H1 (cell line): ENCODE measurements at regions not wholly inside any gene's neighbourhood (a gene's known extent, or its start where the extent isn't known, plus 50 kb on each side); places are given as distances from the start of the nearest gene placed in this dataset.

Experiments used
- CTCF ChIA-PET: fragments of 300-600 bp; sonication (Branson Sonifier 250); formaldehyde crosslinking; loops from one replicate; lab custom pipeline; 2021; ENCODE audit not compliant: partially characterized antibody; lab: Charles Lee
- POLR2A ChIA-PET: fragments of 300-600 bp; sonication (Branson Sonifier 250); formaldehyde crosslinking; loops from one replicate; lab custom pipeline; 2021; ENCODE audit warnings: inconsistent platforms; ENCODE audit not compliant: partially characterized antibody; lab: Charles Lee
- DNase-seq, 2 experiments: peaks; one replicate each; pipeline versions ENCODE4 v3.0.0 to v3.0.0-alpha.2; 2010 to 2022; ENCODE audit warnings: low spot score in 2 of 2, low read depth in 1 of 2, mixed read lengths in 1 of 2
- FAIRE-seq: peaks from 2 replicates; lab custom pipeline; 2011; peaks lifted over from hg19 to GRCh38; lab: Jason Lieb, UNC
- H2AFZ ChIP-seq: 2 replicates; pipeline ENCODE4 v1.8.1; 2012; ENCODE audit warnings: low read length, inconsistent platforms
- H2AK5ac ChIP-seq: 2 replicates; pipeline ENCODE4 v1.6.1; 2013; ENCODE audit warnings: low read depth, low read length
- H2BK120ac ChIP-seq: replicated peaks from 2 replicates; pipeline ENCODE3; 2013; ENCODE audit warnings: low read depth, low read length, inconsistent platforms
- H2BK12ac ChIP-seq: 2 replicates; pipeline ENCODE4 v1.6.1; 2013; ENCODE audit warnings: low read depth, low read length
- H2BK15ac ChIP-seq: 2 replicates; pipeline ENCODE4 v1.6.1; 2013; ENCODE audit warnings: low read length
- H2BK20ac ChIP-seq: 2 replicates; pipeline ENCODE4 v1.6.1; 2013; ENCODE audit warnings: low read length
- H2BK5ac ChIP-seq: 2 replicates; pipeline ENCODE4 v1.6.1; 2013; ENCODE audit warnings: low read depth, low read length
- H3K14ac ChIP-seq: 2 replicates; pipeline ENCODE4 v1.6.1; 2013; ENCODE audit warnings: inconsistent platforms; ENCODE audit not compliant: insufficient read length
- H3K18ac ChIP-seq: 2 replicates; pipeline ENCODE4 v1.6.1; 2013; ENCODE audit warnings: low read length; ENCODE audit errors: extremely low read depth
- H3K23ac ChIP-seq: 2 replicates; pipeline ENCODE4 v1.6.1; 2013; ENCODE audit warnings: inconsistent platforms; ENCODE audit not compliant: insufficient read length
- H3K23me2 ChIP-seq: 2 replicates; pipeline ENCODE4 v1.6.1; 2013; ENCODE audit warnings: low read depth, low read length
- H3K27ac ChIP-seq: 2 replicates; pipeline ENCODE4 v1.6.1; 2011; ENCODE audit warnings: low read depth, low read length, inconsistent platforms
- H3K27me3 ChIP-seq, 4 experiments: replicated peaks in 1 of 4; 1 replicate in 1 of 4; 2 replicates in 3 of 4; pipeline versions ENCODE4 v1.6.1 to v1.8.1; 2011 to 2013; ENCODE audit warnings: low read length in 3 of 4, mild to moderate bottlenecking in 3 of 4, inconsistent platforms in 2 of 4, mixed read lengths in 2 of 4, moderate library complexity in 1 of 4; ENCODE audit not compliant: control insufficient read depth in 3 of 4, insufficient read depth in 3 of 4; ENCODE audit errors: extremely low read depth in 1 of 4
- H3K36me3 ChIP-seq, 4 experiments: 2 replicates each; pipeline versions ENCODE4 v1.6.1 to v1.8.1; 2011 to 2013; ENCODE audit warnings: mild to moderate bottlenecking in 4 of 4, low read length in 3 of 4, moderate library complexity in 2 of 4, control low read depth in 1 of 4, inconsistent platforms in 1 of 4; ENCODE audit not compliant: insufficient read depth in 4 of 4, control insufficient read depth in 2 of 4
- H3K4ac ChIP-seq: replicated peaks from 2 replicates; pipeline ENCODE3; 2013; ENCODE audit warnings: low read length, low read depth, mixed read lengths, inconsistent platforms; ENCODE audit not compliant: insufficient read length
- H3K4me1 ChIP-seq, 4 experiments: replicated peaks in 1 of 4; 1 replicate in 1 of 4; 2 replicates in 3 of 4; pipeline versions ENCODE4 v1.6.1 to v1.8.1; 2011 to 2013; ENCODE audit warnings: low read length in 3 of 4, inconsistent platforms in 2 of 4, mixed read lengths in 1 of 4; ENCODE audit not compliant: insufficient read depth in 4 of 4, control insufficient read depth in 3 of 4
- H3K4me2 ChIP-seq, 2 experiments: 2 replicates each; pipeline versions ENCODE4 v1.6.1 to v1.8.1; 2011 to 2013; ENCODE audit warnings: low read depth in 2 of 2, low read length in 2 of 2, control low read depth in 1 of 2, inconsistent platforms in 1 of 2, mild to moderate bottlenecking in 1 of 2; ENCODE audit not compliant: insufficient read depth in 1 of 2
- H3K4me3 ChIP-seq, 4 experiments: fragments of 200-600, 300-600 bp in 1 of 4; sonication (generic), shearing (Covaris generic), sonication (Bioruptor Twin) in 1 of 4; 2 replicates each; pipeline versions ENCODE4 v1.5.1 to v1.8.1; 2011 to 2016; ENCODE audit warnings: low read length in 4 of 4, low read depth in 3 of 4, control low read depth in 2 of 4, inconsistent platforms in 2 of 4, mild to moderate bottlenecking in 2 of 4, mixed read lengths in 1 of 4, moderate library complexity in 1 of 4; ENCODE audit not compliant: insufficient read depth in 2 of 4; ENCODE audit errors: extremely low read depth in 1 of 4
- H3K56ac ChIP-seq: replicated peaks from 2 replicates; pipeline ENCODE3; 2013; ENCODE audit warnings: low read depth, mild to moderate bottlenecking, mixed read lengths, low read length, inconsistent platforms; ENCODE audit not compliant: insufficient read length
- H3K79me1 ChIP-seq: 2 replicates; pipeline ENCODE4 v1.6.1; 2013; ENCODE audit warnings: low read depth, low read length, control low read depth
- H3K79me2 ChIP-seq, 2 experiments: 2 replicates each; pipeline versions ENCODE4 v1.6.1 to v1.8.1; 2012 to 2013; ENCODE audit warnings: low read length in 2 of 2, mild to moderate bottlenecking in 2 of 2, inconsistent platforms in 1 of 2; ENCODE audit not compliant: insufficient read depth in 2 of 2, control insufficient read depth in 1 of 2
- H3K9ac ChIP-seq, 4 experiments: replicated peaks in 1 of 4; 1 replicate in 1 of 4; 2 replicates in 3 of 4; pipeline versions ENCODE4 v1.6.1 to v1.8.1; 2011 to 2013; ENCODE audit warnings: low read depth in 3 of 4, low read length in 3 of 4, control low read depth in 2 of 4, mild to moderate bottlenecking in 2 of 4, moderate library complexity in 2 of 4, inconsistent platforms in 1 of 4; ENCODE audit errors: extremely low read depth in 1 of 4
- H3K9me3 ChIP-seq, 2 experiments: 2 replicates each; pipeline versions ENCODE4 v1.6.1 to v1.8.1; 2012 to 2013; ENCODE audit warnings: mild to moderate bottlenecking in 2 of 2, moderate library complexity in 2 of 2, control low read depth in 1 of 2, inconsistent platforms in 1 of 2, low read depth in 1 of 2, low read length in 1 of 2, mixed read lengths in 1 of 2; ENCODE audit not compliant: insufficient read depth in 2 of 2
- H4K20me1 ChIP-seq, 2 experiments: replicated peaks in 1 of 2; 2 replicates each; pipeline versions ENCODE3 to v1.8.1; 2011 to 2013; ENCODE audit warnings: inconsistent platforms in 2 of 2, low read length in 2 of 2, mild to moderate bottlenecking in 1 of 2; ENCODE audit not compliant: insufficient read depth in 2 of 2, control insufficient read depth in 1 of 2
- H4K5ac ChIP-seq: 2 replicates; pipeline ENCODE4 v1.6.1; 2013; ENCODE audit warnings: low read length, low read depth, mixed read lengths, inconsistent platforms; ENCODE audit not compliant: insufficient read length
- H4K8ac ChIP-seq: 2 replicates; pipeline ENCODE4 v1.8.0; 2013; ENCODE audit warnings: mild to moderate bottlenecking, moderate library complexity, low read length, inconsistent platforms; ENCODE audit not compliant: insufficient read depth; ENCODE audit errors: extremely low read depth
- H4K91ac ChIP-seq: replicated peaks from 2 replicates; pipeline ENCODE3; 2013; ENCODE audit warnings: low read length, mixed read lengths, inconsistent platforms; ENCODE audit not compliant: insufficient read length
- CTBP2 ChIP-seq: IDR thresholded peaks from 2 replicates; pipeline ENCODE4 v1.7.0; 2011; ENCODE audit warnings: borderline replicate concordance, mild to moderate bottlenecking, moderate library complexity, mixed read lengths, low read length; ENCODE audit not compliant: insufficient read depth, insufficient read length
- EZH2 ChIP-seq: fragments of 200-600 bp; sonication (generic); IDR thresholded peaks from 2 replicates; pipeline ENCODE4 v1.7.1; 2012; ENCODE audit warnings: low read depth, mild to moderate bottlenecking, moderate library complexity, low read length, inconsistent platforms; ENCODE audit not compliant: severe bottlenecking
- NRF1 ChIP-seq: IDR thresholded peaks from 2 replicates; pipeline ENCODE4 v1.6.1; 2011; ENCODE audit warnings: mild to moderate bottlenecking, low read depth, low read length, improper control_type of control experiment
- PHF8 ChIP-seq: fragments of 200-600 bp; sonication (generic); conservative IDR thresholded peaks from 2 replicates; pipeline ENCODE4 v1.7.1; 2012; ENCODE audit warnings: low read depth, mild to moderate bottlenecking, inconsistent platforms, low read length, moderate library complexity
- RXRA ChIP-seq: IDR thresholded peaks from 2 replicates; pipeline ENCODE4 v1.6.1; 2011; ENCODE audit warnings: low read depth, mild to moderate bottlenecking, low read length, moderate library complexity; ENCODE audit not compliant: insufficient read depth
- SP2 ChIP-seq: IDR thresholded peaks from 2 replicates; pipeline ENCODE4 v1.6.1; 2012; ENCODE audit warnings: mild to moderate bottlenecking, low read length, inconsistent platforms
- WGBS, 2 experiments: shearing (Covaris generic) in 1 of 2; methylation state at CpG; one replicate each; pipeline versions ENCODE4 v1.1.6 to v1.1.7; 2013 to 2015; ENCODE audit warnings: low lambda C conversion rate in 2 of 2, mixed read lengths in 2 of 2, inconsistent platforms in 1 of 2, low coverage in 1 of 2, missing lambda C conversion rate in 1 of 2; ENCODE audit not compliant: insufficient replicate concordance in 2 of 2, insufficient coverage in 1 of 2, insufficient read length in 1 of 2; ENCODE audit errors: extremely low coverage in 1 of 2, missing lambda C conversion rate in 1 of 2; 5-methylcytosine and 5-hydroxymethylcytosine counted together
- TF ChIP-seq, protein P1 (sequence below): IDR thresholded peaks from 2 replicates; pipeline ENCODE4 v1.6.1; 2012; ENCODE audit warnings: inconsistent platforms

DNA sequence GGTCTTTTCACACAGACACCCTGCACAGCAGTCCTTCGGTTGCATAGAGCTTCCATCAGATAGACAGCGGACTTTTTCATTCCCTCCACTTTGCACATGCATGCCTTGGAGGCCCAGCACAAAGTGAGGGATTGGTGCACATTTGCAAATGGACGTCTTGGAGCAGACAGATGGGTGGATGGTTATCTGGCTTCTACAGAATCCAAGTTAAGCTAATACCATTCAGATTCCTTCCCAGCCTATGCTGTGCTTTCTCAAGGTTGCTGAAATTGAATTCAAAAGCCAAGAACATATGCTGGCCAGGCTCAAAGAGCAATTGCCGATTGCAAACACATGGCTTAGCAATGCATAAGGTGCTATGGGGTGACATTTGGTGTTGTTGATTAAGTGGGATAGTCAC is 186.4 kb downstream of the VAPA start:
- FAIRE-seq: no peak
- 95% methylated on average over 4 of the region's 4 CpGs; no CpG with 5 or more reads in 1 of the 2 experiments for WGBS, 2 experiments
- CTCF ChIA-PET: no interaction called here

More for the DNA sequence above, 186.4 kb downstream of the VAPA start:
- Histone ChIP-seq H3K79me2 (no peaks in the 10 kb centered on the region), H3K9me3 (peaks cover 0 to 5% of the 10 kb centered on the region in 2 experiments; a peak in 1 of 4 replicates)
- TF ChIP-seq PHF8: no peak
- TF ChIP-seq SP2: no peak
- TF ChIP-seq, protein P1, sequence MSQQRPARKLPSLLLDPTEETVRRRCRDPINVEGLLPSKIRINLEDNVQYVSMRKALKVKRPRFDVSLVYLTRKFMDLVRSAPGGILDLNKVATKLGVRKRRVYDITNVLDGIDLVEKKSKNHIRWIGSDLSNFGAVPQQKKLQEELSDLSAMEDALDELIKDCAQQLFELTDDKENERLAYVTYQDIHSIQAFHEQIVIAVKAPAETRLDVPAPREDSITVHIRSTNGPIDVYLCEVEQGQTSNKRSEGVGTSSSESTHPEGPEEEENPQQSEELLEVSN: no peak; the same call in 1 of the 2 replicates
- no peak for TF ChIP-seq NRF1
- no peak for TF ChIP-seq RXRA
- TF ChIP-seq CTBP2: no peak
- TF ChIP-seq EZH2: no peak
- TF ChIP-seq, all 59 proteins: peak for 0
- H3K4me2 ChIP-seq: no peak overlapping the region; a peak in 1 of 4 replicates
- H3K27ac ChIP-seq: no peak overlapping the region
- no peak overlapping the region for H2BK120ac ChIP-seq
- H3K79me1 ChIP-seq: no peaks in the 10 kb centered on the region
- no peak overlapping the region for H3K23ac ChIP-seq
- peaks cover 4 to 24% (median 18%) of the 10 kb centered on the region in 4 experiments for H3K4me1 ChIP-seq
- H3K18ac ChIP-seq: no peak overlapping the region
- no peak overlapping the region for H2AK5ac ChIP-seq
- H3K23me2 ChIP-seq: no peaks in the 10 kb centered on the region
- no peak overlapping the region for H3K9ac ChIP-seq
- no peak overlapping the region for H4K5ac ChIP-seq
- no peak overlapping the region for H3K4me3 ChIP-seq
- DNase-seq: no peak
- H2BK5ac ChIP-seq: no peak overlapping the region
- no peak overlapping the region for H2AFZ ChIP-seq
- no peak overlapping the region for H3K4ac ChIP-seq
- no peak overlapping the region for H3K14ac ChIP-seq
- POLR2A ChIA-PET: no interaction called here
- H3K36me3 ChIP-seq: no peaks in the 10 kb centered on the region
- H4K91ac ChIP-seq: no peak overlapping the region
- H2BK20ac ChIP-seq: peak overlapping the region; percentile 88; the same call in 1 of the 2 replicates
- H4K20me1 ChIP-seq: no peaks in the 10 kb centered on the region
- H3K27me3 ChIP-seq: no peaks in the 10 kb centered on the region; a peak in 1 of 7 replicates
- H4K8ac ChIP-seq: no peak overlapping the region
- no peak overlapping the region for H3K56ac ChIP-seq
- no peak overlapping the region; the same call in 1 of the 2 replicates for H2BK12ac ChIP-seq
- no peak overlapping the region for H2BK15ac ChIP-seq
